ENCODE measurements at regions not wholly inside any gene's neighbourhood (a gene's known extent, or its start where the extent isn't known, plus 50 kb on each side); places are given as distances from the start of the nearest gene placed in this dataset.

- no peak for TF ChIP-seq POLR2A (IDR thresholded peaks at IDR 0.05)
- no peak for TF ChIP-seq EP300 (IDR thresholded peaks at IDR 0.05; ENCODE audit: low read depth)
- no peak for TF ChIP-seq CTCF (IDR thresholded peaks at IDR 0.05)
- no peak for TF ChIP-seq POLR2AphosphoS5 (IDR thresholded peaks at IDR 0.05)
These were observed 209.1 kb upstream of the JARID2 start for GRCh38 chr6:15036690-15037245.
